MM.1S (cell line): ENCODE measurements at regions not wholly inside any gene's neighbourhood (a gene's known extent, or its start where the extent isn't known, plus 50 kb on each side); places are given as distances from the start of the nearest gene placed in this dataset.

ENCODE experiments used
- DNase-seq: peaks from one replicate; pipeline ENCODE4 v3.0.0-alpha.2; 2015
- H2AFZ ChIP-seq: fragments of 300-600 bp; sonication (generic); 2 replicates; pipeline ENCODE4 v1.6.0; 2016; ENCODE audit warnings: antibody characterized with exemption, low read length
- H3F3A ChIP-seq: fragments of 300-600 bp; sonication (generic); 2 replicates; pipeline ENCODE4 v1.6.1; 2016; ENCODE audit warnings: mild to moderate bottlenecking, antibody characterized with exemption, low read length, moderate library complexity, mixed read lengths; ENCODE audit not compliant: insufficient read depth
- H3K27ac ChIP-seq: fragments of 300-600 bp; sonication (generic); 2 replicates; pipeline ENCODE4 v1.5.1; 2016; ENCODE audit warnings: mild to moderate bottlenecking, low read length
- H3K27me3 ChIP-seq: fragments of 300-600 bp; sonication (generic); replicated peaks from 2 replicates; pipeline ENCODE4 v1.6.0; 2016; ENCODE audit warnings: low read length; ENCODE audit not compliant: insufficient read depth
- H3K36me3 ChIP-seq: fragments of 300-600 bp; sonication (generic); replicated peaks from 2 replicates; pipeline ENCODE4 v1.6.1; 2016; ENCODE audit warnings: mild to moderate bottlenecking, low read length, mixed read lengths; ENCODE audit not compliant: insufficient read depth
- H3K4me1 ChIP-seq: fragments of 300-600 bp; sonication (generic); 2 replicates; pipeline ENCODE4 v1.6.1; 2016; ENCODE audit warnings: low read length, mixed read lengths
- H3K4me2 ChIP-seq: fragments of 300-600 bp; sonication (generic); 2 replicates; pipeline ENCODE4 v1.6.0; 2016; ENCODE audit warnings: low read depth, low read length
- H3K4me3 ChIP-seq: fragments of 300-600 bp; sonication (generic); 2 replicates; pipeline ENCODE4 v1.5.1; 2016; ENCODE audit warnings: low read length, mixed read lengths
- H3K79me2 ChIP-seq: fragments of 300-600 bp; sonication (generic); 2 replicates; pipeline ENCODE4 v1.6.1; 2016; ENCODE audit warnings: mixed run types, low read length, mixed read lengths
- H3K9ac ChIP-seq: fragments of 300-600 bp; sonication (generic); 2 replicates; pipeline ENCODE4 v1.6.1; 2016; ENCODE audit warnings: low read length, mixed read lengths
- H3K9me2 ChIP-seq: fragments of 300-600 bp; sonication (generic); replicated peaks from 2 replicates; pipeline ENCODE4 v1.6.1; 2016; ENCODE audit warnings: mild to moderate bottlenecking, low read length, mixed read lengths; ENCODE audit not compliant: insufficient read depth
- H3K9me3 ChIP-seq: fragments of 300-600 bp; sonication (generic); replicated peaks from 2 replicates; pipeline ENCODE4 v1.6.1; 2016; ENCODE audit warnings: mild to moderate bottlenecking, low read length, mixed read lengths; ENCODE audit not compliant: insufficient read depth
- H4K20me1 ChIP-seq: fragments of 300-600 bp; sonication (generic); 2 replicates; pipeline ENCODE4 v1.6.1; 2016; ENCODE audit warnings: mild to moderate bottlenecking, low read length, moderate library complexity, mixed read lengths; ENCODE audit not compliant: insufficient read depth
- CTCF ChIP-seq: fragments of 300-600 bp; sonication (generic); IDR thresholded peaks from 2 replicates; pipeline ENCODE4 v1.5.1; 2016; ENCODE audit warnings: antibody characterized with exemption, low read length, mixed read lengths
- EZH2 ChIP-seq: fragments of 300-600 bp; sonication (generic); optimal IDR thresholded peaks from 2 replicates; pipeline ENCODE3; 2017; ENCODE audit warnings: low read depth, mild to moderate bottlenecking, antibody characterized with exemption, low read length, mixed read lengths
- EZH2phosphoT487 ChIP-seq: fragments of 300-600 bp; sonication (generic); IDR thresholded peaks from 2 replicates; pipeline ENCODE4 v1.6.1; 2018; ENCODE audit warnings: antibody characterized with exemption, low read length

- Histone ChIP-seq H3K4me2 (no peak overlapping the region), H3K36me3 (no peaks in the 10 kb centered on the region), H3F3A (no peaks in the 10 kb centered on the region), H4K20me1 (no peaks in the 10 kb centered on the region), H3K9me2 (no peaks in the 10 kb centered on the region), H3K9me3 (no peaks in the 10 kb centered on the region), H3K27ac (no peak overlapping the region), H3K4me1 (no peaks in the 10 kb centered on the region), H3K4me3 (no peak overlapping the region), H3K9ac (no peak overlapping the region), H2AFZ (no peak overlapping the region), H3K79me2 (no peaks in the 10 kb centered on the region), H3K27me3 (no peaks in the 10 kb centered on the region)
- TF ChIP-seq CTCF = no peak
- no peak for TF ChIP-seq EZH2phosphoT487
- TF ChIP-seq EZH2 = no peak
- no peak for DNase-seq
These were observed 537.6 kb downstream of the ANXA1 start for GRCh38 chr9:73689051-73689870.

- no peaks in the 10 kb centered on the region for H3K9me2 ChIP-seq
- no peak overlapping the region for H2AFZ ChIP-seq
These were observed 549.9 kb downstream of the ANXA1 start for GRCh38 chr9:73701415-73702057.

GRCh38 chr9:73714294-73714693, 562.6 kb downstream of the ANXA1 start:
- Histone ChIP-seq H3K79me2 (no peaks in the 10 kb centered on the region), H3F3A (no peaks in the 10 kb centered on the region), H3K9me2 (no peaks in the 10 kb centered on the region), H3K27me3 (no peaks in the 10 kb centered on the region), H3K36me3 (no peaks in the 10 kb centered on the region), H4K20me1 (no peaks in the 10 kb centered on the region), H3K4me2 (no peak overlapping the region), H3K9me3 (no peaks in the 10 kb centered on the region), H3K4me3 (no peak overlapping the region), H3K27ac (no peak overlapping the region), H2AFZ (no peak overlapping the region), H3K4me1 (no peaks in the 10 kb centered on the region), H3K9ac (no peak overlapping the region)
- TF ChIP-seq EZH2 (no peak), EZH2phosphoT487 (no peak), CTCF (no peak)
- DNase-seq = no peak

More at GRCh38 chr9:73701415-73702057, 549.9 kb downstream of the ANXA1 start:
- H3K27ac ChIP-seq = no peak overlapping the region
- no peaks in the 10 kb centered on the region for H3K4me1 ChIP-seq
- H3K79me2 ChIP-seq = no peaks in the 10 kb centered on the region
- no peak for DNase-seq
- no peaks in the 10 kb centered on the region for H3F3A ChIP-seq
- TF ChIP-seq CTCF (no peak), EZH2 (no peak), EZH2phosphoT487 (no peak)
- no peak overlapping the region for H3K9ac ChIP-seq
- H3K36me3 ChIP-seq = no peaks in the 10 kb centered on the region
- no peaks in the 10 kb centered on the region for H4K20me1 ChIP-seq
- H3K4me3 ChIP-seq = no peak overlapping the region
- no peaks in the 10 kb centered on the region for H3K27me3 ChIP-seq
- H3K4me2 ChIP-seq = no peak overlapping the region
- H3K9me3 ChIP-seq = no peaks in the 10 kb centered on the region
